GM21360 (cell line): ENCODE measurements at regions not wholly inside any gene's neighbourhood (a gene's known extent, or its start where the extent isn't known, plus 50 kb on each side); places are given as distances from the start of the nearest gene placed in this dataset.
"Not testable (repeated sequence)": the region's sequence is repeated elsewhere in the genome, so short reads cannot be mapped to it uniquely, and the experiment has no call there.

Experiments used
- ATAC-seq: cut with Tn5 transposase; IDR thresholded peaks from one replicate; pipeline ENCODE4 v1.9.1; 2021; ENCODE audit warnings: mild to moderate bottlenecking, moderate library complexity; ENCODE audit not compliant: unreplicated experiment

GRCh38 chr4:116058129-116058528 lies 944.7 kb upstream of the NDST4 start:
- peak; percentile 59 for ATAC-seq

- ATAC-seq: no peak
Observed at GRCh38 chr4:116055857-116056827, 942.7 kb upstream of the NDST4 start.

- ATAC-seq: no peak
Observed at GRCh38 chr4:116027311-116027710, 913.9 kb upstream of the NDST4 start.

- ATAC-seq: no peak
Observed at GRCh38 chr4:116024954-116025708, 911.7 kb upstream of the NDST4 start.

- ATAC-seq: no peak
Observed at GRCh38 chr4:116023049-116023448, 909.6 kb upstream of the NDST4 start.

- ATAC-seq: no peak
Observed at GRCh38 chr4:116020141-116020722, 906.8 kb upstream of the NDST4 start.

GRCh38 chr4:116018831-116019230 lies 905.4 kb upstream of the NDST4 start:
- ATAC-seq: no peak

GRCh38 chr4:116016201-116016600 lies 902.8 kb upstream of the NDST4 start:
- no peak for ATAC-seq

GRCh38 chr4:116015549-116015948 lies 902.1 kb upstream of the NDST4 start:
- no peak for ATAC-seq

- no peak for ATAC-seq
Observed at GRCh38 chr4:116015062-116015461, 901.6 kb upstream of the NDST4 start.

GRCh38 chr4:116010923-116011322 lies 897.5 kb upstream of the NDST4 start:
- ATAC-seq: no peak

- ATAC-seq: no peak
Observed at GRCh38 chr4:116005806-116006088, 892.3 kb upstream of the NDST4 start.

- ATAC-seq: no peak
Observed at GRCh38 chr4:116005037-116005805, 891.8 kb upstream of the NDST4 start.

GRCh38 chr4:116001291-116001690 lies 887.9 kb upstream of the NDST4 start:
- ATAC-seq: no peak

- ATAC-seq: no peak
Observed at GRCh38 chr4:115986573-115986972, 873.2 kb upstream of the NDST4 start.

GRCh38 chr4:115975421-115976001 lies 862.1 kb upstream of the NDST4 start:
- not testable (repeated sequence) for ATAC-seq

GRCh38 chr4:115973768-115974167 lies 860.3 kb upstream of the NDST4 start:
- ATAC-seq: no peak

GRCh38 chr4:115972967-115973366 lies 859.5 kb upstream of the NDST4 start:
- no peak for ATAC-seq

GRCh38 chr4:115970859-115971258 lies 857.4 kb upstream of the NDST4 start:
- no peak for ATAC-seq

- no peak for ATAC-seq
Observed at GRCh38 chr4:115969756-115970155, 856.3 kb upstream of the NDST4 start.

- no peak for ATAC-seq
Observed at GRCh38 chr4:115965588-115965987, 852.2 kb upstream of the NDST4 start.
